Stomach (tissue), 4 donors: ENCODE measurements at regions not wholly inside any gene's neighbourhood (a gene's known extent, or its start where the extent isn't known, plus 50 kb on each side); places are given as distances from the start of the nearest gene placed in this dataset.
"Not testable (repeated sequence)": the region's sequence is repeated elsewhere in the genome, so short reads cannot be mapped to it uniquely, and the experiment has no call there.

ENCODE experiments used
- CTCF ChIP-seq, 7 experiments: fragments of 450-650 bp in 4 of 7; fragments of 200-600 bp in 3 of 7; sonication (generic) in 3 of 7; IDR thresholded peaks; one replicate each; pipeline ENCODE4 v1.5.1; 2016 to 2019; ENCODE audit warnings: antibody characterized with exemption in 7 of 7, control low read depth in 2 of 7, mild to moderate bottlenecking in 1 of 7
- EP300 ChIP-seq: sonication (generic); formaldehyde crosslinking; IDR thresholded peaks from one replicate; pipeline ENCODE4 v1.6.1; 2017; ENCODE audit warnings: antibody characterized with exemption
- POLR2A ChIP-seq, 4 donors: fragments of 450-650 bp; IDR thresholded peaks; one replicate each; pipeline ENCODE4 v1.6.1; 2016; ENCODE audit warnings: antibody characterized with exemption in 4 of 4, control low read depth in 2 of 4, mild to moderate bottlenecking in 1 of 4, moderate library complexity in 1 of 4
- POLR2AphosphoS5 ChIP-seq, 3 donors: sonication (generic); formaldehyde crosslinking; IDR thresholded peaks; one replicate each; pipeline ENCODE4 v1.6.1; 2016; ENCODE audit warnings: antibody characterized with exemption in 3 of 3

DNA sequence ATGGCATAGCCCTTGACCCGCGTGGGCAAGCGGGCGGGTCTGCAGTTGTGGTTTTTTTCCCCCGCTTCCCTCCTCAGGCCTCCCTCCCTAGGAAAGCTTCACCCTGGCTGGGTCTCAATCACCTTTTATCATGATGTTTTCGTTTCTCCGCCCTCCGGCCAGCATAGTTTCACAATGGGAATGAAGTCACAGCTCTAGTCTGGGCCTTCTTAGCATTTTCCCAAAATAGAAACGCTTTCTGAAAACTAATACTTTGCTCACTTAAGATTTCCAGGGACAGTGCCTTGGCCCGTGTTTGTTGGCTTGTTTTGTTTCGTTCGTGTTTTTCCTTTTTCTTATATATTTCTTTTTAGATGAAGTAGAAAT is 344.8 kb upstream of the DEFB115 start:
- not testable (repeated sequence) for TF ChIP-seq CTCF (IDR thresholded peaks at IDR 0.05); EP300; POLR2AphosphoS5 (IDR thresholded peaks at IDR 0.05); POLR2A (IDR thresholded peaks at IDR 0.05)
